Suppressor macrophage treated with lipopolysaccharide for 1 hour (primary cell): ENCODE measurements at regions not wholly inside any gene's neighbourhood (a gene's known extent, or its start where the extent isn't known, plus 50 kb on each side); places are given as distances from the start of the nearest gene placed in this dataset.

Experiments
- DNase-seq, 3 donors: peaks; one replicate each; pipeline ENCODE4 v3.0.0-alpha.2; 2020 to 2022

GRCh38 chr5:56512313-56512996 is 279.3 kb upstream of the ANKRD55 start:
- peak in 1 of 3 donors; percentile 26 for DNase-seq

- DNase-seq = peak in 2 of 3 donors; percentile 26 to 38
Measured at GRCh38 chr5:56511326-56511841, 278.3 kb upstream of the ANKRD55 start.

- no peak for DNase-seq
Measured at GRCh38 chr5:56508249-56508648, 275.1 kb upstream of the ANKRD55 start.

GRCh38 chr5:56507351-56507930 is 274.3 kb upstream of the ANKRD55 start:
- no peak for DNase-seq

GRCh38 chr5:56506211-56506965 is 273.3 kb upstream of the ANKRD55 start:
- no peak for DNase-seq

GRCh38 chr5:56503929-56504328 is 270.8 kb upstream of the ANKRD55 start:
- DNase-seq = no peak

- no peak for DNase-seq
Measured at GRCh38 chr5:56501781-56502557, 268.8 kb upstream of the ANKRD55 start.

GRCh38 chr5:56499901-56500300 is 266.8 kb upstream of the ANKRD55 start:
- no peak for DNase-seq

GRCh38 chr5:56499491-56499890 is 266.4 kb upstream of the ANKRD55 start:
- DNase-seq = no peak

- no peak for DNase-seq
Measured at GRCh38 chr5:56498759-56499395, 265.7 kb upstream of the ANKRD55 start.

GRCh38 chr5:56496581-56497063 is 263.5 kb upstream of the ANKRD55 start:
- peak in 2 of 3 donors; percentile 41 for DNase-seq

- peak; percentile 79 to 91 (median 85) for DNase-seq
Measured at GRCh38 chr5:56494300-56494731, 261.2 kb upstream of the ANKRD55 start.

- DNase-seq = no peak
Measured at GRCh38 chr5:56493766-56494165, 260.6 kb upstream of the ANKRD55 start.

GRCh38 chr5:56493308-56493707 is 260.2 kb upstream of the ANKRD55 start:
- DNase-seq = no peak

- no peak for DNase-seq
Measured at GRCh38 chr5:56492812-56493211, 259.7 kb upstream of the ANKRD55 start.

GRCh38 chr5:56490971-56491468 is 257.9 kb upstream of the ANKRD55 start:
- peak in 1 of 3 donors; percentile 43 for DNase-seq

- DNase-seq = no peak
Measured at GRCh38 chr5:56489272-56489671, 256.1 kb upstream of the ANKRD55 start.

GRCh38 chr5:56487528-56488115 is 254.5 kb upstream of the ANKRD55 start:
- DNase-seq = no peak

GRCh38 chr5:56482363-56482762 is 249.2 kb upstream of the ANKRD55 start:
- peak; percentile 52 to 86 (median 75) for DNase-seq

GRCh38 chr5:56481428-56482357 is 248.6 kb upstream of the ANKRD55 start:
- DNase-seq = peak; percentile 44 to 56 (median 55)
